A549 (cell line): ENCODE measurements at regions not wholly inside any gene's neighbourhood (a gene's known extent, or its start where the extent isn't known, plus 50 kb on each side); places are given as distances from the start of the nearest gene placed in this dataset.

ENCODE experiments used
- ATAC-seq, 2 experiments: fragments of 200-7000 bp in 1 of 2; fragments of >200 bp in 1 of 2; cut with Nextera tagmentation in 1 of 2; cut with Tn5 transposase in 1 of 2; 3 replicates each; pipeline versions ENCODE4 v1.8.0 to v1.9.1; 2018 to 2020; ENCODE audit warnings: mild to moderate bottlenecking in 1 of 2, moderate library complexity in 1 of 2
- CTCF ChIA-PET: fragments of 300-600 bp; sonication (Branson Sonifier 250); formaldehyde crosslinking; extraction: SDS; loops from one replicate; lab custom pipeline; 2021; ENCODE audit warnings: antibody characterized with exemption, inconsistent platforms; lab: Yijun Ruan, JAX
- POLR2A ChIA-PET: fragments of 350-600 bp; formaldehyde crosslinking; extraction: SDS; loops from one replicate; lab custom pipeline; 2021; ENCODE audit warnings: antibody characterized with exemption, inconsistent platforms; lab: Yijun Ruan, JAX
- DNase-seq, 2 experiments: peaks; one replicate each; pipeline versions ENCODE4 v3.0.0 to v3.0.0-alpha.2; 2011 to 2016; ENCODE audit warnings: low read depth in 1 of 2, low spot score in 1 of 2
- FAIRE-seq: peaks from 2 replicates; lab custom pipeline; 2011; peaks lifted over from hg19 to GRCh38; lab: Jason Lieb, UNC
- H3K27ac ChIP-seq, 2 experiments: fragments of >200 bp; sonication (Bioruptor Twin); formaldehyde crosslinking; 3 replicates each; pipeline ENCODE4 v1.5.1; 2016 to 2017
- H3K4me1 ChIP-seq: fragments of >200 bp; sonication (Bioruptor Twin); formaldehyde crosslinking; 3 replicates; pipeline ENCODE4 v1.6.1; 2016
- H3K4me2 ChIP-seq: fragments of >200 bp; sonication (Bioruptor Twin); formaldehyde crosslinking; 3 replicates; pipeline ENCODE4 v1.6.1; 2016
- H3K4me3 ChIP-seq: fragments of >200 bp; sonication (Bioruptor Twin); formaldehyde crosslinking; 3 replicates; pipeline ENCODE4 v1.5.1; 2016
- H3K9me3 ChIP-seq: fragments of >200 bp; sonication (Bioruptor Twin); formaldehyde crosslinking; 3 replicates; pipeline ENCODE4 v1.6.1; 2016
- ATOH8 ChIP-seq: fragments of 250-450 bp; sonication (Bioruptor Pico); IDR thresholded peaks from 2 replicates; pipeline ENCODE4 v1.5.0; 2020; ENCODE audit warnings: low read depth, mild to moderate bottlenecking, moderate library complexity
- CHD2 ChIP-seq: fragments of 150-350 bp; IDR thresholded peaks from 2 replicates; pipeline ENCODE4 v1.6.1; 2014; ENCODE audit warnings: low read length; ENCODE audit not compliant: partially characterized antibody
- E2F6 ChIP-seq: IDR thresholded peaks from 2 replicates; pipeline ENCODE4 v1.6.1; 2012; ENCODE audit warnings: low read depth, borderline replicate concordance
- EP300 ChIP-seq, 2 experiments: fragments of >200 bp; sonication (Bioruptor Twin); formaldehyde crosslinking; IDR thresholded peaks; 2 replicates in 1 of 2; 3 replicates in 1 of 2; pipeline ENCODE4 v1.6.1; 2016 to 2017
- FOSB ChIP-seq: fragments of 250-450 bp; sonication (Bioruptor Pico); IDR thresholded peaks from 2 replicates; pipeline ENCODE4 v1.5.0; 2020; ENCODE audit warnings: mild to moderate bottlenecking, moderate library complexity
- GATA3 ChIP-seq: IDR thresholded peaks from 2 replicates; pipeline ENCODE4 v1.6.1; 2012; ENCODE audit warnings: borderline replicate concordance
- HES2 ChIP-seq: fragments of >200 bp; sonication (Bioruptor Twin); formaldehyde crosslinking; IDR thresholded peaks from 2 replicates; pipeline ENCODE4 v1.6.1; 2016
- HEYL ChIP-seq: fragments of 250-450 bp; sonication (Bioruptor Pico); IDR thresholded peaks from 2 replicates; pipeline ENCODE4 v1.8.0; 2021; ENCODE audit warnings: mild to moderate bottlenecking, moderate library complexity
- HMGXB4 ChIP-seq: fragments of 250-450 bp; sonication (Bioruptor Pico); IDR thresholded peaks from 2 replicates; pipeline ENCODE4 v1.5.0; 2021; ENCODE audit warnings: mild to moderate bottlenecking, moderate library complexity, borderline replicate concordance
- HOXA7 ChIP-seq: fragments of 250-450 bp; sonication (Bioruptor Pico); IDR thresholded peaks from 2 replicates; pipeline ENCODE4 v1.5.0; 2020; ENCODE audit warnings: mild to moderate bottlenecking, moderate library complexity
- HOXB5 ChIP-seq: fragments of 250-450 bp; sonication (Bioruptor Pico); IDR thresholded peaks from 2 replicates; pipeline ENCODE4 v1.5.0; 2020; ENCODE audit warnings: mild to moderate bottlenecking, moderate library complexity
- KDM5A ChIP-seq: fragments of 200-600 bp; sonication (generic); IDR thresholded peaks from 2 replicates; pipeline ENCODE4 v1.6.1; 2016; ENCODE audit warnings: antibody characterized with exemption, mild to moderate bottlenecking
- MAZ ChIP-seq: fragments of 150-350 bp; IDR thresholded peaks from 2 replicates; pipeline ENCODE4 v1.6.1; 2014; ENCODE audit warnings: antibody characterized with exemption, low read depth, low read length, borderline replicate concordance
- NFE2L2 ChIP-seq: fragments of 150-350 bp; conservative IDR thresholded peaks from 2 replicates; pipeline ENCODE4 v1.6.1; 2014; ENCODE audit warnings: low read length
- PBX3 ChIP-seq: IDR thresholded peaks from 2 replicates; pipeline ENCODE4 v1.6.1; 2012
- PHF8 ChIP-seq: fragments of 200-600 bp; sonication (generic); IDR thresholded peaks from 2 replicates; pipeline ENCODE4 v1.6.1; 2016; ENCODE audit warnings: low read depth, mild to moderate bottlenecking, antibody characterized with exemption, moderate library complexity, borderline replicate concordance
- POLR2A ChIP-seq: IDR thresholded peaks from 2 replicates; pipeline ENCODE4 v1.6.1; 2012; ENCODE audit warnings: mild to moderate bottlenecking, low read length
- RAD21 ChIP-seq, 2 experiments: fragments of >200 bp in 1 of 2; sonication (Bioruptor Twin) in 1 of 2; formaldehyde crosslinking in 1 of 2; IDR thresholded peaks in 1 of 2; conservative IDR thresholded peaks in 1 of 2; 2 replicates in 1 of 2; 3 replicates in 1 of 2; pipeline ENCODE4 v1.6.1; 2012 to 2018; ENCODE audit warnings: inconsistent platforms in 1 of 2
- RARB ChIP-seq: fragments of 250-450 bp; sonication (Bioruptor Pico); IDR thresholded peaks from 2 replicates; pipeline ENCODE4 v1.8.0; 2021; ENCODE audit warnings: mild to moderate bottlenecking, moderate library complexity
- REST ChIP-seq: fragments of 200-600 bp; sonication (generic); IDR thresholded peaks from 2 replicates; pipeline ENCODE4 v1.6.1; 2016; ENCODE audit warnings: antibody characterized with exemption, mild to moderate bottlenecking, moderate library complexity
- SMC3 ChIP-seq: fragments of >200 bp; sonication (Bioruptor Twin); formaldehyde crosslinking; IDR thresholded peaks from 3 replicates; pipeline ENCODE4 v1.6.1; 2018; ENCODE audit warnings: inconsistent platforms
- ZC3H11A ChIP-seq: fragments of 450-650 bp; IDR thresholded peaks from 2 replicates; pipeline ENCODE4 v1.6.1; 2014; ENCODE audit warnings: antibody characterized with exemption, mild to moderate bottlenecking
- ZFP36 ChIP-seq: fragments of 450-650 bp; IDR thresholded peaks from 2 replicates; pipeline ENCODE4 v1.6.1; 2014; ENCODE audit warnings: borderline replicate concordance; ENCODE audit not compliant: partially characterized antibody
- ZNF302 ChIP-seq: fragments of 250-450 bp; sonication (Bioruptor Pico); IDR thresholded peaks from 2 replicates; pipeline ENCODE4 v1.9.0; 2021; ENCODE audit warnings: inconsistent platforms, mild to moderate bottlenecking, moderate library complexity
- WGBS: methylation state at CpG from one replicate; pipeline ENCODE4 v1.1.6; 2017; ENCODE audit errors: missing lambda C conversion rate; 5-methylcytosine and 5-hydroxymethylcytosine counted together

GRCh38 chr16:13463619-13464018 is 456.3 kb upstream of the ERCC4 start (continued):
- TF ChIP-seq E2F6 (no peak), CHD2 (no peak), HES2 (no peak), SMC3 (no peak), GATA3 (no peak), FOSB (CRISPR knock-in tag) (no peak), RAD21 (conservative IDR thresholded peaks at IDR 0.05 in 1 of 2, IDR thresholded peaks at IDR 0.05 in 1 of 2) (no peak), HOXB5 (CRISPR knock-in tag) (no peak), HMGXB4 (CRISPR knock-in tag) (no peak)

GRCh38 chr16:13471036-13471435 is 448.9 kb upstream of the ERCC4 start:
- Histone ChIP-seq H3K9me3 (no peaks in the 10 kb centered on the region; the same call in 2 of the 3 replicates), H3K4me2 (no peak overlapping the region), H3K27ac (no peak overlapping the region), H3K4me1 (no peaks in the 10 kb centered on the region), H3K4me3 (no peak overlapping the region)
- FAIRE-seq = no peak
- 25% methylated on average over 4 of the region's 4 CpGs for WGBS
- TF ChIP-seq REST (peak; percentile 81), KDM5A (no peak)
- ATAC-seq = no peak
- CTCF ChIA-PET = interaction anchor here (1.5 kb wide), 1 partner anchor 10 kb away, joined by 3 read pairs; no protein-coding TSS in a partner anchor
- no peak for DNase-seq
- POLR2A ChIA-PET = no interaction called here

GRCh38 chr16:13478991-13479390 is 441.0 kb upstream of the ERCC4 start:
- Histone ChIP-seq H3K4me1 (no peaks in the 10 kb centered on the region), H3K4me3 (no peak overlapping the region), H3K9me3 (peaks cover 3% of the 10 kb centered on the region; the same call in 1 of the 3 replicates), H3K27ac (no peak overlapping the region), H3K4me2 (no peak overlapping the region)
- POLR2A ChIA-PET = no interaction called here
- ATAC-seq (no peak), DNase-seq (no peak), FAIRE-seq (no peak)
- CTCF ChIA-PET = no interaction called here
- 13% methylated on average over 4 of the region's 4 CpGs for WGBS
- TF ChIP-seq MAZ = no peak
- no peak for TF ChIP-seq REST
- no peak for TF ChIP-seq HOXA7
- TF ChIP-seq ZFP36 = no peak
- no peak for TF ChIP-seq PBX3
- TF ChIP-seq HEYL (CRISPR knock-in tag) = no peak
- no peak for TF ChIP-seq POLR2A
- TF ChIP-seq ATOH8 (CRISPR knock-in tag) = no peak
- TF ChIP-seq RARB (CRISPR knock-in tag) = no peak
- TF ChIP-seq NFE2L2 = no peak
- no peak for TF ChIP-seq EP300 (IDR thresholded peaks at IDR 0.05)
- no peak for TF ChIP-seq ZC3H11A
- no peak for TF ChIP-seq PHF8
- TF ChIP-seq ZNF302 (CRISPR knock-in tag) = no peak
